DND-41 (cell line): ENCODE measurements at regions not wholly inside any gene's neighbourhood (a gene's known extent, or its start where the extent isn't known, plus 50 kb on each side); places are given as distances from the start of the nearest gene placed in this dataset.

Source experiments
- ATAC-seq: fragments of 200-7000 bp; cut with Tn5 transposase; 3 replicates; pipeline ENCODE4 v1.9.1; 2021; ENCODE audit warnings: low read depth; ENCODE audit not compliant: insufficient read depth
- DNase-seq: peaks from one replicate; pipeline ENCODE4 v3.0.0-alpha.2; 2020
- H2AFZ ChIP-seq: 2 replicates; pipeline ENCODE4 v1.6.0; 2012; ENCODE audit warnings: low read depth, low read length
- H3K27ac ChIP-seq: 2 replicates; pipeline ENCODE4 v1.5.1; 2012; ENCODE audit warnings: low read length, inconsistent platforms
- H3K27me3 ChIP-seq: fragments of 200-600 bp; sonication (generic); 2 replicates; pipeline ENCODE4 v1.6.0; 2012; ENCODE audit warnings: low read length, mild to moderate bottlenecking, inconsistent platforms; ENCODE audit not compliant: insufficient read depth, poor library complexity
- H3K36me3 ChIP-seq: 2 replicates; pipeline ENCODE4 v1.5.1; 2012; ENCODE audit warnings: low read length, inconsistent platforms; ENCODE audit not compliant: insufficient read depth
- H3K4me1 ChIP-seq: 2 replicates; pipeline ENCODE4 v1.5.1; 2012; ENCODE audit warnings: mild to moderate bottlenecking, low read length; ENCODE audit not compliant: insufficient read depth
- H3K4me2 ChIP-seq: 2 replicates; pipeline ENCODE4 v1.6.0; 2012; ENCODE audit warnings: mild to moderate bottlenecking, moderate library complexity, low read length, inconsistent platforms; ENCODE audit not compliant: insufficient read depth
- H3K4me3 ChIP-seq, 2 experiments: fragments of 200-600 bp in 1 of 2; shearing (Covaris generic) in 1 of 2; 2 replicates each; pipeline ENCODE4 v1.5.1; 2012 to 2016; ENCODE audit warnings: inconsistent platforms in 2 of 2, low read length in 2 of 2, mild to moderate bottlenecking in 2 of 2, low read depth in 1 of 2, moderate library complexity in 1 of 2
- H3K79me2 ChIP-seq: 2 replicates; pipeline ENCODE4 v1.6.0; 2012; ENCODE audit warnings: low read length, inconsistent platforms; ENCODE audit not compliant: insufficient read depth
- H3K9ac ChIP-seq: 2 replicates; pipeline ENCODE4 v1.6.0; 2012; ENCODE audit warnings: low read depth, mild to moderate bottlenecking, inconsistent platforms, low read length, moderate library complexity
- H3K9me3 ChIP-seq: 2 replicates; pipeline ENCODE4 v1.5.1; 2012; ENCODE audit warnings: low read length, moderate library complexity, mild to moderate bottlenecking, inconsistent platforms; ENCODE audit not compliant: insufficient read depth, severe bottlenecking
- H4K20me1 ChIP-seq: 2 replicates; pipeline ENCODE4 v1.6.0; 2012; ENCODE audit warnings: low read length; ENCODE audit not compliant: insufficient read depth
- EZH2 ChIP-seq: IDR thresholded peaks from 3 replicates; pipeline ENCODE4 v1.6.1; 2012; ENCODE audit warnings: borderline replicate concordance, low read depth, mild to moderate bottlenecking, moderate library complexity, low read length, inconsistent platforms; ENCODE audit not compliant: severe bottlenecking
- TF ChIP-seq, protein P1 (sequence below): IDR thresholded peaks from 2 replicates; pipeline ENCODE4 v1.5.1; 2012; ENCODE audit warnings: borderline replicate concordance, low read length, moderate library complexity, mild to moderate bottlenecking; ENCODE audit not compliant: poor library complexity, severe bottlenecking; ENCODE audit errors: extremely low read depth

DNA sequence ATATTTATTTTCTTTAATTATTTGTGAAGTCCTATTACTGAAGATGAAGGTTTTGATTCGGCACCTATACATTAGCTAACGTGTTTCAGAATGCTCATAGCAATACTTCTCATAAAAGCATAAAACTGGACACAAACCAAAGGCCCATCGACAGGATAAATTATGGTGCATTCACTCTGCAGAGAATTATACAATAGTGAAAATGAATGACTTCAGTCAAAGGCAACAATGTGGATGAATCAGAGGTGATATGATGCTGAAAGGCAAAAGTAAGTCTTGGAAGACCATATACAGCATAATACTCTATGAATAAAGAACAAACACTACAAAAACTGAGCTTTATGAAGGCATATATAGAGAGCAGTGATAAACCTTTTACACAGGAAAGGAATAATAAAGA is 156.6 kb upstream of the EGLN3 start:
- H4K20me1 ChIP-seq, result no peaks in the 10 kb centered on the region
- no peaks in the 10 kb centered on the region for H3K27me3 ChIP-seq
- DNase-seq (no peak), ATAC-seq (no peak)
- no peaks in the 10 kb centered on the region for H3K36me3 ChIP-seq
- H3K4me1 ChIP-seq, result no peaks in the 10 kb centered on the region
- no peaks in the 10 kb centered on the region for H3K9me3 ChIP-seq
- H3K27ac ChIP-seq, result no peak overlapping the region
- H3K4me3 ChIP-seq, result no peak overlapping the region
- TF ChIP-seq EZH2, result no peak
- TF ChIP-seq, protein P1, sequence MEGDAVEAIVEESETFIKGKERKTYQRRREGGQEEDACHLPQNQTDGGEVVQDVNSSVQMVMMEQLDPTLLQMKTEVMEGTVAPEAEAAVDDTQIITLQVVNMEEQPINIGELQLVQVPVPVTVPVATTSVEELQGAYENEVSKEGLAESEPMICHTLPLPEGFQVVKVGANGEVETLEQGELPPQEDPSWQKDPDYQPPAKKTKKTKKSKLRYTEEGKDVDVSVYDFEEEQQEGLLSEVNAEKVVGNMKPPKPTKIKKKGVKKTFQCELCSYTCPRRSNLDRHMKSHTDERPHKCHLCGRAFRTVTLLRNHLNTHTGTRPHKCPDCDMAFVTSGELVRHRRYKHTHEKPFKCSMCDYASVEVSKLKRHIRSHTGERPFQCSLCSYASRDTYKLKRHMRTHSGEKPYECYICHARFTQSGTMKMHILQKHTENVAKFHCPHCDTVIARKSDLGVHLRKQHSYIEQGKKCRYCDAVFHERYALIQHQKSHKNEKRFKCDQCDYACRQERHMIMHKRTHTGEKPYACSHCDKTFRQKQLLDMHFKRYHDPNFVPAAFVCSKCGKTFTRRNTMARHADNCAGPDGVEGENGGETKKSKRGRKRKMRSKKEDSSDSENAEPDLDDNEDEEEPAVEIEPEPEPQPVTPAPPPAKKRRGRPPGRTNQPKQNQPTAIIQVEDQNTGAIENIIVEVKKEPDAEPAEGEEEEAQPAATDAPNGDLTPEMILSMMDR, result no peak
- no peak overlapping the region for H3K4me2 ChIP-seq
- H2AFZ ChIP-seq, result no peak overlapping the region
- no peaks in the 10 kb centered on the region for H3K79me2 ChIP-seq
- no peak overlapping the region for H3K9ac ChIP-seq

DNA sequence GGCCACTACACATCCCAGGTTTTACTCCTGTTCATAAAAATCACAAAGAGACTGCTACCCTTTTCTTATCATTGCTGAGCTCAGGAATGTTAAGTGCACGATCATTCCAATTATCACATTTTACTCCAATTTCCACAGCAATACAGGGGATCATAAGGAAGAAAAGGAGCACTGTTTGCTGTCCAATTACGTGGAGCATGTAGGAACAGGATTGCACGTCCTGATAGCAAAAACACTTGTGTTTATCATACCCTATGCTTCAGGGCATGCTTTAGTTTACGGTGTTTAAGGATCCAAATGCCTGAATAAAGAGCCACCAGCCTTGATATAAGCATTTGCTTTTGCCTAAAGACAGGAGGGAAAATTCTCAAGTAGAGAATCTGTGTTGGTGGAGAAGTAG is 155.4 kb upstream of the EGLN3 start:
- no peak for TF ChIP-seq EZH2
- TF ChIP-seq, protein P1, result no peak
- Histone ChIP-seq H3K27me3 (no peaks in the 10 kb centered on the region), H3K4me2 (no peak overlapping the region), H4K20me1 (no peaks in the 10 kb centered on the region), H3K9me3 (no peaks in the 10 kb centered on the region), H3K79me2 (no peaks in the 10 kb centered on the region), H2AFZ (no peak overlapping the region), H3K4me1 (no peaks in the 10 kb centered on the region), H3K9ac (no peak overlapping the region), H3K4me3 (no peak overlapping the region), H3K27ac (no peak overlapping the region), H3K36me3 (no peaks in the 10 kb centered on the region)
- ATAC-seq (no peak), DNase-seq (no peak)

DNA sequence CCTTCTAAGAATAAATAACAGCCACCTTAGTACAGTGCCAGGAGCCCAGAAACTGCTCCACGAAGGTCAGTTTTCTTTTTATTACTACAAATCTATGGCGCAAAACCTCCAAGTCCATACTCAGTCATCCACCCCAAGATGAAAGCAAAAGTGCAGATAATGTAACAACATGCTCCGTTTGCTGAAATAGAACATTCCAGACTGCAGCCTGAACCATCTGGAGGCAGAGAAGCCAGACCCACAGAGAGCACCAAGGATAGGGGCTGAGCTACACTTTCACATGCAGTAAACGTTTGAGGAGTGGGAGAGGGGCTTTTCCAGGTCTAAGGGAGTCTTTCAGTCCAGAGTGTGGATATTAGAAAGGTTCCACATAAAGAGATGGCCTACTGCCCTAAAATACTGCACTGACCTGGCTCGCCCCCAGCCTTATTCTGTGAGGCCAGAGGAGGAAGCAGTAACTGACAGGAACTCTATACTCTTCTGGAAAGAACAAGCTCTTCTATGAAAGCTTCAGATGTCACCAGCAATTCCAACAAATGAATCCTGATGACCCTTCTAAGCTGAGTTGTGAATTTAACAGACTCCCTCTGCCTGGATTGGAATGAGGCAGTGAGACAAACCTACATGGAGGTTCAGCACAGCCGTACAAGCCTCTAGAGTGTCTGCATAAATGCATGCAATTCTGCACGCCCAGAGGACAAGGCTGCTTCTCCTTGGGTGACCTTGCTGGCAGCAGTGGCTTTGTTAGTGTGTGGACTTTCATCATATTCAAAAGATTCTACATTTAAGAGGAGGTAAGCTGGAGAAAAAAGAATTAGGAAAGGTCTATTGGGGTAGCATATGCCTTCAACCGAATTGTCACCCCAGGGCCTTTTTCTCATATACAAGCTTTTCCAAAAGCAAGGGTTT is 153.9 kb upstream of the EGLN3 start:
- Histone ChIP-seq H3K4me3 (no peak overlapping the region), H3K79me2 (no peaks in the 10 kb centered on the region), H3K36me3 (no peaks in the 10 kb centered on the region), H3K9me3 (no peaks in the 10 kb centered on the region), H3K9ac (no peak overlapping the region), H3K4me1 (no peaks in the 10 kb centered on the region), H3K27me3 (no peaks in the 10 kb centered on the region), H3K27ac (no peak overlapping the region), H4K20me1 (no peaks in the 10 kb centered on the region), H3K4me2 (no peak overlapping the region), H2AFZ (no peak overlapping the region)
- DNase-seq (no peak), ATAC-seq (no peak)
- TF ChIP-seq, protein P1, result no peak
- TF ChIP-seq EZH2, result no peak
